ENCODE measurements at regions not wholly inside any gene's neighbourhood (a gene's known extent, or its start where the extent isn't known, plus 50 kb on each side); places are given as distances from the start of the nearest gene placed in this dataset.

DNA sequence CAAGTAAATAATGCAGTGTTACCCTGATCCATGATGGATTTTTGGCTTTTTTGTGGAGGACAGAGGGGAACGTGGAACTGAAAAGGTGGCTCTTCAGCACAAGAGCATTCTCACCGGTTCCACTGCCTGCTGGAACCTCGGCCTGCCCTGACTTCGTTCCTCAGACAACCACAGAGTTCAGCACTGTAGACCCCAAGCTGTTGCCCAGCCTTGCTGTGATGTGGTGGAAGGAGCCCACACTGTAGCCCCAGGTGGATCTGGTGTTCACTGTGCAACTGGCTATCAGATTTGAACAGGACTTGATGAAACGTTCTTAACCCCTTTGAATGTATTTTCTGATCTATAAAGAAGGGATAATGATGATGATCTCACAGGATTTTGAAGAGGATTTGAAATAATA, 293.5 kb downstream of the TRIB2 start:
- TF ChIP-seq CTCF (IDR thresholded peaks at IDR 0.05; ENCODE audit: borderline replicate concordance, extremely low read depth, low read length, poor library complexity, severe bottlenecking) (no peak), EZH2 (IDR thresholded peaks at IDR 0.05; ENCODE audit: borderline replicate concordance, low read depth, low read length, severe bottlenecking) (no peak)
